OCI-M1 (cell line): ENCODE measurements at regions not wholly inside any gene's neighbourhood (a gene's known extent, or its start where the extent isn't known, plus 50 kb on each side); places are given as distances from the start of the nearest gene placed in this dataset.
"Not testable (repeated sequence)": the region's sequence is repeated elsewhere in the genome, so short reads cannot be mapped to it uniquely, and the experiment has no call there.

ENCODE experiments used
- DNase-seq: peaks from one replicate; lab custom pipeline; 2025; lab: John Stamatoyannopoulos, UW

DNA sequence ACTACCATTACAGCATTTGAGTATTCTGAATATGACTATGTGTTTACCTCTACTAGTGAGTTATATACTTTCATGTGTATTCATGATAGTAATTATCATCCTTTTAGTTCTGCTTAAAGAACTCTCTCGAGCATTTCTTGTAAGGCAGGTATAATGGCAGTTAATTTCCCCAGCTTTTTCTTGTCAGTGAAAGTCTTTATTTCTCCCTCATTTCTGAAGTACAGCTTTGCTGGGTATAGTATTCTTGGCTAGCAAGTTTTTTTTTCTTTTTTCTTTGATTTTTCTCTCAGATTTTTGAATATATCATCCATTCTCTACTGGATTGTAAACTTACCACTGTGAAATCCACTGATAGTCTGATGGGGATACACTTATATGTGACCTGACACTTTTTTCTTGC is 165.9 kb upstream of the ARHGAP5 start:
- DNase-seq, result no peak

GRCh38 chr14:31913370-31913769 is 163.7 kb upstream of the ARHGAP5 start:
- DNase-seq, result no peak

- not testable (repeated sequence) for DNase-seq
Measured at GRCh38 chr14:31918289-31918688, 158.8 kb upstream of the ARHGAP5 start.

DNA sequence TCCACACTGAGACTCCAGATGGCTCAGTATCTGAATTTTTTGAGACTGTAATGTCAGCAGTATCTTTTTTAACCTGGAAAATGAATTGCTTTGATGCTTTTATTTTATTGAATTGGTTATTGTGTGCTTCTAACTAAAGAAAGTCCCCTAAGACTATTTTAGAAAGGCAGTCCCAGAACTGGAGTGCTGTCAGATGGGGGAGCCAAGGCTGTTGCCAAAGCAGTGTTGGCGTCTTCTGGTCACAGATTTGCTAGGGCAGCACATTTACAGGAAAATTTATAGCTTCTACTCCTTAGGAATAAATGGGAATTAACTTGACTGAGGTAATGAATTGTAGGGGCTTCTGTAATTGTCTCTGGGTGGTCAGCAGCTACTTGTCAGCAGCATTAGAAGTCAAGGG is 157.1 kb upstream of the ARHGAP5 start:
- DNase-seq, result no peak

GRCh38 chr14:31920989-31921650 is 156.0 kb upstream of the ARHGAP5 start:
- no peak for DNase-seq

- DNase-seq, result no peak
Measured at GRCh38 chr14:31921721-31922120, 155.4 kb upstream of the ARHGAP5 start.

- DNase-seq, result peak; percentile 55
Measured at GRCh38 chr14:31926123-31926522, 151.0 kb upstream of the ARHGAP5 start.

- no peak for DNase-seq
Measured at GRCh38 chr14:31926652-31927347, 150.3 kb upstream of the ARHGAP5 start.

- DNase-seq, result no peak
Measured at GRCh38 chr14:31927348-31927832, 149.7 kb upstream of the ARHGAP5 start.

GRCh38 chr14:31930070-31930469 is 147.0 kb upstream of the ARHGAP5 start:
- DNase-seq, result no peak

DNA sequence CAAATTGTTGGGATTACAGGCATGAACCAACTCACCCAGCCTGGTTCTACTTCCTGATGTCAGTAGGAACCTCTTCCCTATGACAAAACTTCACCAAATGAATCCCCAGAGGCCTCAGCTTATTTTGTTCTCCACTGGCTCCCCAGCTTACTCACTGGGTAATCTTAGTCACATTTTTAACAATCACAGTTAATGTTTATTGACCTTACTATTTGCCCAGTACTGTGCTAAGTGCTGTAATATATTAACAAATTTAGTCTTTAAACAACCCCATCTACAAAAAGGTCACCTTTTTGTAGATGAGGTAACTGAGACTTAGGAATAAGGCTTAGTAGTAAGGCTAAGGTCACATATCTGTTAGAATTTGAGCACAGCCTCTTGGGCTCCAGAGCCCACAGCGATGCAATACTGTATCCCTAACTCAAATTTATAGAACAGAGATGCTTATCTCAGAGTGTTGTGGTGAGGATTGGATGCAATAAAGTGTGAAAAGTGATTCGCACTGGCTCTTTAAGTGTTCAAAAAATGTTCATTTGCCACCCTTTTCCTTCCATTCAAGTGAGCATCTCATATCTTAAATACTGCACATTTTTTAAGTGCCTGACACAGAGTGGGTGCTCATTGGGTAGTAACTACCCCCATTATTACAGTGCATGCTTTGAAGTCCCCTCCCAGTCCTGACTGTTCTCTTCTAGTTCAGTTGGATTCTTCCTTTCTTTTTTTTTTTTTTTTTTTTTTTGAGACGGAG is 146.4 kb upstream of the ARHGAP5 start:
- DNase-seq, result no peak

- DNase-seq, result no peak
Measured at GRCh38 chr14:31932675-31933074, 144.4 kb upstream of the ARHGAP5 start.

- DNase-seq, result no peak
Measured at GRCh38 chr14:31933716-31934115, 143.4 kb upstream of the ARHGAP5 start.

GRCh38 chr14:31934767-31935266 is 142.3 kb upstream of the ARHGAP5 start:
- peak; percentile 80 for DNase-seq

GRCh38 chr14:31935391-31935790 is 141.7 kb upstream of the ARHGAP5 start:
- DNase-seq, result peak; percentile 13

DNA sequence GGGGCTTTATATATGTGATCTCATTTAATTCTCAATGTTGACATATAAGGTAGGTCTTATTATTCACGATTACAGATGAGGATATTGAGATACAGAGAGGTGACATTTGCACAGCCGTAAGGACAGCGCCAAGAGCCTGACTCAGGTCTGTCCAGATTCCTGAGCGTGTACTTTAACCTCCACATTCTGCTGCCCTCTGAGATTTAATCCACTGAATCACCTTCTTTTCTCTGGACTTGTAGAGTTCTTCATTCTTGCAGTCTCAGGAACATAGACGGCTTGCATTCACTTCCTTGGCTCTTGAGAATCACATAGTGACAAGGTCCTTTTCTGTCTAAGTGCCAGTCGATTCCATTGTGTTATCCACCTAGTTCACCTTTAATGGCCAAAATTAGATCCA is 141.0 kb upstream of the ARHGAP5 start:
- DNase-seq, result no peak

DNA sequence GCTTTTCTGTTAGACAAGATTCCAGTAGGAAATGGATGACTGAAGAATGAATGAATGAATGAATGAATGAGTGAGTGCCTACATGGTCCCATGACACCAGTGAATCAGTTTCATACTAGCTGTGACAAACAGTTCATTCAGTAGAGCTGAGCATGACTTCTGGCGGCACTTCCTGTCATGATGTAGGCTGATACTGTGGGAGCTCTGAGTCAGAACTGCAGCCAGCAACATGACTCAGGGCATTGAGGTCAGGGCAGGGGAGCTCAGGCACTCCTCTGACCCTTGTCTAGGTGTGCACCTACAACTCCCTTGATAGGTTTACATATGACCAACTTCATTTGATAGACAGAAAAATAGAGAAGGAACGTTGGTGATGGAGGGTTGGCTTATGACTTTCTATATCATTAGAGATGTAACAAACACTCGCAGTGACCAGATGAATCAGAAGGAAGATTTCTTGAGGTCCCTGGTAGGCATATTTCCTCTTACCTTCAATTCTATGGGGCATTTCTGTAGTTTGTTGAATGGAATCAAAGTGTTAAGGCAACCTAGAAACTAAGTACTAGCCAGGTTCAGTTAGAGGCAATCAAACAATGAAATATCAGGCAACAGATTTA is 139.3 kb upstream of the ARHGAP5 start:
- DNase-seq, result peak; percentile 46

GRCh38 chr14:31939934-31940333 is 137.2 kb upstream of the ARHGAP5 start:
- no peak for DNase-seq

DNA sequence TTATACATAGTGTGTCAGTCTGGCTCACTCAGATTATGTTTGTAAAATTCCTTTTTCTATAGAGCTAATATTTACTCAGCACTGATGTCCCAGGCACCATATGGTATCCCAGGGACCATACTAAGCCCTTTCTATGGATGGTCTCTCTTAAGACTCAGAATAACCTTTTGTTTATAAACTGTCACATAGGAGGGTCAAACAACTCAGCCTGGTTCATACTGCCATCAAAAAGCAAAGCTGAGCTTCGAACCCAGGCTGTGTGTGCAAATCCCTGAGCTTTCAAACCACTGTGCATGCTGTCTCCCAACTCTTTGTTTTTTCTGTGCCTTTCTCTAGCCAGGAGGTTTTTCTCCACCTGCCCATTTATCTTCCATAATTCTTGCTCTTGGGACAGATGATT is 135.6 kb upstream of the ARHGAP5 start:
- DNase-seq, result no peak

DNA sequence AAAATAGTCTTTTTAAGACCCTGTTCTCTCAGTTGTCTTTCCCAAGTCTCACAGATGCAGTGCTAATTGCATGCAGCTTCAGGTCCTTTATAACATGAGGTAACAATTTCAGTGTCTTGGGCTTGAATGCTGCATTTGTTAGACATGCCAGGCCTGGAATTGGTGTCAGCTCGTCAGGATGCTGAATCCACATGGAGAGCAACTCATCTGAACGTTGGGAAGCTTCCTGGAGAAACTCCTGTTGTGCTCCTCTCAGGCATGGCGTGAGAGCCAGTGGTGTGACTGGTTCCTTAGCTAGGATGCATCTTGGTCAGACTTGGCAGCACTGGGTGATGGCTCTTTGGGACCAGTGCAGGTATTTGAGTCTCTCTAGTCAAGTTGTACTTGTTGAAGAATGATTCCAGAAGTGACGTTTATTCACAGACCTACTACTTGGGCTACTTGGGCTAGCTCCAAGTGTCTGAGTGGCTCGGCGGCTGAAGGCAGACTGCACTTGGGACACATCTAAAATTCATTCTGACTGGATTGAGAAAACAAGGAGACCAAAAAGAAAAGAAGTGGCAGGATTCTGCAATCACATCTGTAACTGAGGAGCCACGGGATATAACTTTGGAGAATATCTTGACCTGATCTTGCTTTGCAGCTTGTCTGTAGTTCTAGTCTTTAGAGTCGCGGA is 134.8 kb upstream of the ARHGAP5 start:
- no peak for DNase-seq

GRCh38 chr14:31943217-31943799 is 133.8 kb upstream of the ARHGAP5 start:
- no peak for DNase-seq
